Ishikawa (cell line): ENCODE measurements at regions not wholly inside any gene's neighbourhood (a gene's known extent, or its start where the extent isn't known, plus 50 kb on each side); places are given as distances from the start of the nearest gene placed in this dataset.

Source experiments
- CEBPB ChIP-seq: IDR thresholded peaks from 2 replicates; pipeline ENCODE4 v1.6.1; 2012
- EP300 ChIP-seq: IDR thresholded peaks from 2 replicates; pipeline ENCODE4 v1.6.1; 2012; ENCODE audit warnings: borderline replicate concordance
- FOXM1 ChIP-seq: IDR thresholded peaks from 2 replicates; pipeline ENCODE4 v1.6.1; 2012; ENCODE audit warnings: low read depth, borderline replicate concordance
- NFIC ChIP-seq: IDR thresholded peaks from 2 replicates; pipeline ENCODE4 v1.6.1; 2012
- TEAD4 ChIP-seq: IDR thresholded peaks from 2 replicates; pipeline ENCODE4 v1.6.1; 2012
- TF ChIP-seq, protein P1 (sequence below): IDR thresholded peaks from 2 replicates; pipeline ENCODE4 v1.6.1; 2012

DNA sequence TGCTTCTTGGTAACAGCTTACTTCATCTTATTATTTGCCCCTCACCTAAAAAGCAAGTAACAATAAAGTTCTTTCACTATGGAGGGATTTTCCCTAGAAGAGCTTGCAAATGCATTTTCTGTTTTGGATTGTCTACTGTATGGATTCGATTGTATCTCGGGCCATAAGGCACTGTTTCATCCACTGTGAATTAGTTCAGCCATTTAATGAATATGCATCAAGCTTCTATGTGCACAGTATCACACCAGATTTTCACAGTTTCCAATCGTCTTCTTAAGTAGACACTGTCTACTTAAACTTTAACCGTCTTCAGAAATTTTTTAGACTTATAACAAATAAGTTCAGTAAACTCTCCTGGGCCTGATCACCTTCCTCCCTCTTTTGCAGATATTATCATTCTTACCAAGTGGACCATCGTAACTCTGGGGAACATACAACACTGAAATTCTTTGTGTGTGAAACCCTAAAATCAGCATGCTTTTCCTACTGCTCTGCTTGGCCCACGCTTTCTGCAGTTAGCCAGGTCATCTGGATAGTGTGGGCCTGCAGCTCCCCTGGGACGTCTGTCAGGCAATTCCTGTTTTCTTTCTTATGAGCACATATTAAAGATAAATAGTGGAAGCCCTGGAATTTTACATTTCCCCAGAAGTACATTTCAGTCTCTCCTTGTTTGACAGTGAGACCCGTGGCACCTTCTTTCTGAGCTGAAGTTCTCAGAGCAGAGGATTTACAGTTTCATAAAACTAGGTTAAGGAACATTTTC is 136.5 kb upstream of the PDE10A start:
- no peak for TF ChIP-seq NFIC
- no peak for TF ChIP-seq EP300
- no peak for TF ChIP-seq FOXM1
- no peak for TF ChIP-seq TEAD4
- TF ChIP-seq, protein P1, sequence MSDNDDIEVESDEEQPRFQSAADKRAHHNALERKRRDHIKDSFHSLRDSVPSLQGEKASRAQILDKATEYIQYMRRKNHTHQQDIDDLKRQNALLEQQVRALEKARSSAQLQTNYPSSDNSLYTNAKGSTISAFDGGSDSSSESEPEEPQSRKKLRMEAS = no peak
- TF ChIP-seq CEBPB = no peak
